Suppressor macrophage treated with lipopolysaccharide for 4 hours (primary cell): ENCODE measurements at regions not wholly inside any gene's neighbourhood (a gene's known extent, or its start where the extent isn't known, plus 50 kb on each side); places are given as distances from the start of the nearest gene placed in this dataset.

Experiments used
- DNase-seq: peaks from one replicate; pipeline ENCODE4 v3.0.0-alpha.2; 2020

DNA sequence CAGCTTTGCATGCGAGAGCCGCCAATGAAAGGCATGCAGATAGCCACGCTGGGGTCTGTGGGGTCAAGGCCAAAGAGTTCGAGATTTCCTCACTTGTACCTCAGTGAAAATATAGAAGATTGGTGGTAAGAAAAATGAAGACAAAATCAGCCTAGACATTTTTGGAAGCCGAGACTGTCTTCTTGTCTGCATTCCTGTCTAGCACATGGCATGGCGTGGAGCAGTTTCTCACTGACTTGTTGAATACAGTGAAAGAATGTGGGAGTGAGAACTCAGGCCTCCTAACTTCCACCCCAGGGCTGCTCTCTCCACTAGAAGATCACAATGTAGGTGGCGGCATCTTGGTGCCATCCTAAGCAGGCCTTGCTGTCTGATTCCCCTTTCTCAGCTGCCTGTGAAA, 740.8 kb upstream of the HS6ST1 start:
- DNase-seq, result no peak

DNA sequence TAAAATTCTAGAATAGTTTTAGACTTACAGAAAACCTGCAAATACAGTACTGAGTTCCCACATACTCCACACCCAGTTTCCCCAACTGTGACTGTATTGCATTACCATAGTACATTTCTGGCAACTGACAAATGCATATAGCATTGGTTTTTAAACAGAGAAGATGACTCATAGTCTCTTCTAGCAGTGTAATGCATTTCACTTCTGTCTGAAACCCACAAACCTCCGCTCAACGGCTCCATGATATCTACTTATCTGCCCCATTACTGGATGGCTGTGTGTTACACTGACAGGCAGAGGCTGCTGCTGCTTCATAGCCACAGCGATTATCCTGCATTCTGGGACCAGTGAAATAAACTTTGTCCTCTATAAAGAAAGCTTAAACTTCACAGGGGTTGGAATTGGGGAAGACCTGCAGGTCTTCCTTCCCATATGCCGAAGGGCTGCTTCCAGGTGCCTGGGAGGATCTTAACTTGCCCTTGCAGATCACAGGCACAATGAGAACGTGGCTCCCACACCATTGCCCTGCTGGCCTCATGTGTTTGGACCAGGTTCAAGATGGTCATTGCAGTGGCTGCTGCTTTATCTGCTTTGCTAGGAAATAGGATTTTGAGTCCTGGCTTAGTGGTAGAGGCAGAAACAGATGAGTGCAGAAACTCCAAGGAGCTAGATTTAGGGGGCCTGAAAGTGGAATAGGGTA, 742.6 kb upstream of the HS6ST1 start:
- DNase-seq, result peak; percentile 1

DNA sequence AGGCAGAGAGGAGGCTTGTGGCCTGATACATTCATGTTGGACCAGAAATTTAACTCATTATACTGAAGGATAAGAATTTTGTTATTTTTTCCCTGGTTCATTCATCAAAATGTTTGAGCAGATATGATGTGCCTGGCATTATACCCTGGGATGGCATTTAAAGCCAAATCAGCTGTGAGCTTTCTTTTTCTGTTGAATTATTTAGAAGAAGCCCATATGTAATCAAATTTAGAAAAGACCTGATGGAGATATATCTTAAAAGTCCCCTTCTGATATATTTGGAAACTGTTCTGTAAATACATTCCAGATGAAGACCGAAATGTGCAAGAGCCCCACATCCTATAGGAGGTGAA, 743.1 kb upstream of the HS6ST1 start:
- no peak for DNase-seq

DNA sequence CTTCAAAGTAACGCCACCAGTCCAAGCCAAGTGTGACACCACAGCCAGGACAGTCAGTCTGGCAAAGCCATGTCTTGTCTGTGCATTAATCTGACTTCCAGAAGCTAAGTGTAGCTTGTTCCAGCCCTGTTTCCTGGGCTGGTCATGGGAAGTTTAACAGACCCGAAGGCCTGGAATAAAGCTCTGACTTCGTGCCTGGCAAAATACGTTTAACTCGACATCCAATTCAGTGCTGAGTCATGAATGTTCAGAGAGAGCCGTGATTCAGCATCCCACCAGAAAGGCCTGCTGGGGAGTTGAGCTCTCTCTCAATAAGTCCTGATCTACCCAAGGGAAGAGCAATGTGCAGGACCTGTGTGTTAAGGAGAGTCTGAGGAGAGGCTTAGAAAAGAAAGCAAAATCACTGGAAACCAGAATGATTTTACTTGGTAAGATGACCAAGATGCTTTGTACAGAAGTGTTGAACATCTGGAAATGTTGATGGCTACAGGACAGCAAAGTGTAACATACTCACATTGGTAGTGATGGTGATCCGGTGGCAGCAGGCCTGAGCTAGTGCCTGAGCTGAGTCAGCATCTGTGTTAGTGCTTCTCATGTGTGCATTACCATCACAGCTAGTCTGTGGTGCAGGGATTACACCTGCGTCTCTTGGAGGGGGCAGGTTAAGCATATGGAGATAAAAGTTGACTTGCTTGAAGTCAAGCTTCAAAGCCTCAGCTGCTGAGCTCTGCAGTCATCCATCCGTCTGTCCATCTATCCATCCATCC, 743.7 kb upstream of the HS6ST1 start:
- DNase-seq, result no peak

GRCh38 chr2:129067070-129067469, 748.4 kb upstream of the HS6ST1 start:
- no peak for DNase-seq

DNA sequence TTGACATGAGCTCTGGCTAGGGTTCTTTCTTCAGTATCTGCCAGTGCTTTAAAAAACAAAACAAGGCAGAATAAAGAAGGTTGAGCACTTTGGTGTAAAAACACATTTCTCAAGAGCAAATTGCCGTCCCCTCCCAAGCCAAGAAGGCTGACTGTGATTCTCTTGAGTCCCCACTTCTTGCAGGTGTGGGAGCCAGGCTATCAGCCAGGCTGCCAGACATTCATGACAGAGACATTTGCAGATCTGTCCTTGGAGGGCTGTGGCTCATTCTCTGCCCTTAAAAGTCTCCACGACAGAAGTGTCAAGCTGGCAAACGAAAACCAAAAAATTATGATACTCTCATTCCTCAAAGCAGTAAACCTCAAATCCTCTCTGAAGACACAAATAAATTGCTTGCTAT, 749.3 kb upstream of the HS6ST1 start:
- no peak for DNase-seq

GRCh38 chr2:129068543-129068942, 749.9 kb upstream of the HS6ST1 start:
- no peak for DNase-seq

DNA sequence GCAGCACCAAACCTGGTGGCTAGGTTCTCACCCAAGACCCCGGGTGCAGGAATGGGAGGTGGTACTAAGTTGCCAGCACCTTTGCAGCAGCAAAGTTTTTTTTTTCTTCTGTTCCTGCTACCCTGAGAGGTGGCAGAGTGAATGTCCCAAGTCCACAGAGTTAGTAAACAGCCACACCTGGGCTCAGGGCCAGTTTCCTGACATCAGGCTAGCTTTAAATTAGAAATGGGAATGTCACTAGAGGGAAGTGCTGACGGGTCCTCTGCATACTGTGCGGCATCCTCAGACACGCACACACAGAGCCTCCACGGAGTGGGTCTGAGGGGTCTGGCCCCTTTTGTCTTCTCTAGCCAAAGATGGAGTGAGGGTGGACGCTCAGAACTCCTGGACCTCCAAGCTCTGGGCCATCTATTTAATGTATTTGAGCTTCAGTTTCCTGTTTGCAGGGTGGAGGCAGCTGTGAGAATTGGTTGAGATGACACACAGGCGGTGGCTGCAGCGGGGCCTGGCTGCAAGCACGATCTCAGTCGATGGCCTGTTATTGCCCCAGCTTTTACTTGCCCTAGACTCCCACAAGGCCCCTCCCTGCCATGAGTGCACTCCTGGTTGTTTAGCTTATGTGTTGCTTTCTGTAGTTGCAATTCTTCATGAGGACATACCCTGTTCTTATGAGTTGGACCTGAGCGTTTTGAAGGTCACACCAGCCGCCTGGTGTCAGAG, 751.4 kb upstream of the HS6ST1 start:
- no peak for DNase-seq

DNA sequence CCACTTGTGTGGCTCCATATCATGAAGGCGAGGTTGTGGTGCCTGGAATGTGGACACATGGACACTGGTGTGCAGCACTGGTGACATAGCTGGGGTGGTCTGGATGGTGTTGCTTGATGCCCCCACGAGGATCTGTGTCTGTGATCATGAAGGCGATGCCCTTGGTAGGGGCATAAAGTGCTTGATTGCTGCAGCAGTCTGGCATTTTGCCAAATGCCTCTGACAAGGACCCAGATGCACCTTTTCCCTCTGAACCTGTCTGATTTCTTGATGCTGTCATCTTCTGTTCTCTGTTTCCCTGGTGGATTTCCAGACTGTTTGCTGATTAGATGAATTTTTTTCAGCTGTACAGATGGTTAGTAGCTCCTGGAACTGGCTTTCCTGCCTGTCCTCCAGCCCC, 752.0 kb upstream of the HS6ST1 start:
- DNase-seq, result no peak

DNA sequence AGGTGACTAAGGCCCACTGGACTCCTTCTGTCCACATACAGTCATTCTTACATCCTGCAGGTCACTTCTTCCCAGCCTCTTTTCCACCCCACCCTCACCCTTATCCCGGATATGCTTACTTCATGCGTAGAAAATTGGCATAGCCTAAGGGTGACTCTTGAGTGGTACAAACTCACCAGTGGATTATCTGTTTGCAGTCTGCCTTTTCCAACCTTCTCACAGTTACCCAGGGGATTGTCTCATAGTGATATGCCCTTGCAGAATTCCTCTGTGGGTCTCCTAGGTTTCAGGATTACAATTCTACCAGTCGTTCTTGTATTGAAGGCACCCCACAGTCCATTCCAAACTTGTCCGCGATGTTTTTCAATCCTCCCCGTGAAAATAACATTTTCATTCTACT, 752.9 kb upstream of the HS6ST1 start:
- DNase-seq, result no peak

DNA sequence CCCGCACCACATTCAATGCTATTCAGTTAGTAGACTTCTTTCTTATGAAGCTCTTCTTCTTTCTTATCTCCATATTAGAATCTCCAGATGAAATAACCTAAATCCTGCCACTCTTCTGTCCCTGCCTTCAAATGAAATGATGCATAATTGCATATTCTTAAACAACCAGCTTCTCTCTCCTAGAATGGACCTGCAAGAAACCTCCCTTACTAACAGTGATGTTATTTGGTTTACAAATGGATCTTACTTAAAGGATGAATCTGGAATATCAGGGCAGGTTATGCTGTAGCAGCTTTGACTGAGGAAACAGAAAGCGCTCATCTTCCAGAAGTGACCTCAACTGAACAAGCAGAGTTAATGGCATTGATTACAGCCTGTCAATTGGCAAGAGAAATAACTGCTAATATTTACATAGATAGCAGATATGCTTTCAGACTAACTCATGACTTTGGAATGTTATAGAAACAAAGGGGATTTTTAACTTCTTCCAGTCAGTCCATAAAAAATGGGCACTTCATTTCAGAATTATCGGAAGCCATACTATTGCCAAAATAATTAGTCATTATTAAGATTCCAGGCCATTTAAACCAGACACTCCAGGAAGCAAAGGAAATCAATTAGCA, 755.7 kb upstream of the HS6ST1 start:
- DNase-seq, result no peak

GRCh38 chr2:129078548-129078947, 759.9 kb upstream of the HS6ST1 start:
- DNase-seq, result no peak

- no peak for DNase-seq
Observed at GRCh38 chr2:129080715-129081476, 762.2 kb upstream of the HS6ST1 start.

DNA sequence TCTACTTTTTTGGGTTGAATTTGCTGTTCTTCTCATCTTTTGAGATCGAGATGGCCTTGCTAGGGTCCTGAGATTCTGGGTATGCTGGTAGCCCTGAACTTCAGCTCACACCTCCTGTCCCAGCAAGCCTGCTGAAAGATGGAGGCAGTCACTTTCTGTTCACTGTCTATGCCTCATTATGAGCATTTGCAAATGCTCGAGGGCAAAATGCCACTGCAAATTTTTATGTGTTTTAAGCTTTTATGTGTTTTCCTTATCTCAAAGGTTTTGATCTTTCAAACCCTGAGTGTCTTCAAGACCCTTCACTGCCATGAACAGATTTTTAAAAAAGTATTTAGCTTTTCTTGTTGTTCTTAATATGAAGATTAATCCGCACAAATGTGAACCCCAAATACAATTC, 766.7 kb upstream of the HS6ST1 start:
- DNase-seq, result no peak

- DNase-seq, result peak; percentile 5
Observed at GRCh38 chr2:129087133-129087813, 768.6 kb upstream of the HS6ST1 start.

GRCh38 chr2:129091620-129092019, 773.0 kb upstream of the HS6ST1 start:
- no peak for DNase-seq

DNA sequence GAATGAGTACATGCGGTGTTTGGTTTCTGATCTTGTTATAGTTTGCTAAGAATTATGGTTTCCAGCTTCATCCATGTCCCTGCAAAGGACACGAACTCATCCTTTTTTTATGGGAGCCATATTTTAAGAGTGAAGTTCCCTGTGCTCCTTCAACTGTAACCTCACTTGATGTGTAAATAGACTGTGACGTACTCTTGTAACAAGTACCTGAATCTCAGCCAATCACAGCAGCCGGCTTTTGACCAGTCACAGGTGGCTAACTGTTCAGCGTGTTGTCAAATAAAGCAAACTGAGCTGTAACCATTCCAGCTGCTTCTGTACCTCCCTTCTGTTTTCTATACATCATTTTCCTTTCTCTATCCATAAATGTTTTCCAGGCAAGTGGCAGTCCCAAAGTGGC, 774.3 kb upstream of the HS6ST1 start:
- DNase-seq, result no peak

DNA sequence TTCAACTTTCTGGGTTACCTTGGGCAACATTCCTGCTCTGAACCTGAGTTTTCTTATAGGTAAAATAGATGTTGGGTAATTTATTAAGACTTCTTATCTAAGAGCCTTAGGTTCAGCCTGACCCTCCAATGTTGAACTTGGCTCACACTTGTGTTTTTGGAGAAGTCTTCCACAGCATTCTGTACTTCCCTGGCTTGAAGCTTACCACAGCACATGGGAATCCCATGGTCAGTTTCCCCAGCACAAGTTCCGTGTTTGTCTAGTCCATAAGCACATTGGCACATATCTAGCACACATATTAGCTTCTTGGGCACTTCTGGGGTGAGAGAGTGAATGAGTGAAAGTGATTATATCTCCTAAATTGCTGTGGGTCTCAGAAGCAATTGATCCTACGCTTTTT, 782.5 kb upstream of the HS6ST1 start:
- no peak for DNase-seq

DNA sequence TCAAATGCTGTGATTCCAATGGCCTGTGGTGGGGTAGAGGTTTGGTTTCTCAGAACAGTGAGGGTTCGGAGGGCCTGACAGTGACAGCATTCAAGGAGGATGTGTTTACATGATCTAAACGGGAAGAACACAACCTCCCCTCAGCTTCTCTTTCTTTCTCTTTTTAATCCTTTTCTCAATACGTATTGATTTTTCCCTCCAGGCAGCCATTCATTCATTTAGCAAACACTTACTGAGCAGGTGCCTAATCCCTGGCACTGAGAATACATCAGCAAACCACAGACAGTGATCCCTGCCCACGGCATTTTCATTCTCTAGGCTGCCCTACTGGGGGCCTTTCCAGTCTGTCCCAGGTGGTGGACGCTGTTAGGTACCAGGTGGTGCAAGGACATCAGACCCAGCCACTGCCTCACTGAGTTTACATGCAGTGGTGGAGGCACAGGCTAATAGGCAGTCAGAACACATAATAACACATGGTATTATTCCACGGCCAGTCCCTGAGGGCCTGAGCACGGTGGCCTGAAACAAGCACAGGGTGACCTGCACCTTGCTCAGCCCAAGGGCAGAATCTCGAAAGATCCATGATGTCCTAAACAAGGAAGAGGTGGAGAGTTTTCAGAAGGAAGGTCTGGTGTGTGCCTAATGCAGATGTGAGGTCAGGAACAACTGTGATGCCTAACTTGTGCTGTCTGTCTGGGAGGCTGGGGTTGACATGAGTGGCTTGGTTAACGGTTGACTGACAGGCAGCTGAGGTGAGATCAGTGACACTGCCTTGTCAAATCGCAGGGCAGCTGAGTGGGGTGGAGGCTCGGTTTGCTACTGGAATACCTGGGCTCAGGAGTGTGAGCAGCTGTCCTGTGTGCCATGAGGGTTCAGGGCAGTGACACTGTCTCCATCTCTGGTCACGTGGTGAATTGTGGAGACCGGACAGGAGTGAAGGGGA, 785.5 kb upstream of the HS6ST1 start:
- DNase-seq, result no peak

- no peak for DNase-seq
Observed at GRCh38 chr2:129112181-129112580, 793.5 kb upstream of the HS6ST1 start.

GRCh38 chr2:129113776-129114175, 795.1 kb upstream of the HS6ST1 start:
- DNase-seq, result no peak
